ENCODE measurements at regions not wholly inside any gene's neighbourhood (a gene's known extent, or its start where the extent isn't known, plus 50 kb on each side); places are given as distances from the start of the nearest gene placed in this dataset.
"Not testable (repeated sequence)": the region's sequence is repeated elsewhere in the genome, so short reads cannot be mapped to it uniquely, and the experiment has no call there.

- no peak for DNase-seq (ENCODE audit: low read depth)
- no peak for TF ChIP-seq CTCF (IDR thresholded peaks at IDR 0.05; ENCODE audit: insufficient read depth, low read depth, low read length, missing control alignments)
- H3K4me3 ChIP-seq (ENCODE audit: low read length) = no peak overlapping the region
Measured at GRCh38 chr5:174937201-174938123, 213.1 kb downstream of the MSX2 start.

DNA sequence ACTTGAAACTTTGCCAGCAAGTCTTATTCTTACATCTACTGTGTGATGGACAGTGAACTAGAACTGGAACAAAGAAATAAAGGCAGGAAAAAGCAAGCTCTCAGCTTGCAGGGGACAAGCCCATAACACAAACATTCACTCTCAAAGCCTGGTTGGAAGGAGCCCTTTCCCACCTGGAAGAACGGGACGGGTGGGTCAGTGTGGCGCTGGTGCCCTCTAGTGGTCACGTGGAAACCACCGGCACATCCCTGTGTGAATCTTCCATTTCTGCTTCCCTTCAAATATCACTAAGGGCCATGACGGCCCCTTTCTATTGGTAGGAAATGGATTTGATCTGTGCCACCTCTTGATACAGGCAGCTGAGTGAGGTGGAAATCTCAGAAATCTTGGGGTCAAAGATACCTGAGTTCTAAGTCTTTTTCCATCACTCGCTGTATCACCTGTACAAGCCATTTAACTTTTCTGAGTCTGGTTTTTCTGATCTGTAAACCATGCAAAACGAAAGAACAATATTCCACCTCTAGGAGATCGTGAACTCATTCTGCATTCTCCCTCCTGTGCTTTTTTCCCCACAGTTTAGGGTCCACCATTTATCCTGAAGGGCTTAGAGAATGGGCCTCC is 211.6 kb downstream of the MSX2 start:
- no peak overlapping the region for H3K4me3 ChIP-seq (ENCODE audit: low read length)
- peak; percentile 42 for DNase-seq (ENCODE audit: low read depth)
- peak; percentile 79 for TF ChIP-seq CTCF (IDR thresholded peaks at IDR 0.05; ENCODE audit: insufficient read depth, low read depth, low read length, missing control alignments)

GRCh38 chr5:174931033-174931432 is 206.7 kb downstream of the MSX2 start:
- DNase-seq (ENCODE audit: low read depth); H3K4me3 ChIP-seq (ENCODE audit: low read length): not testable (repeated sequence)

GRCh38 chr5:174925586-174925985 is 201.2 kb downstream of the MSX2 start:
- no peak for DNase-seq (ENCODE audit: low read depth)
- H3K4me3 ChIP-seq (ENCODE audit: low read length) = no peak overlapping the region
- no peak for TF ChIP-seq CTCF (IDR thresholded peaks at IDR 0.05; ENCODE audit: insufficient read depth, low read depth, low read length, missing control alignments)

GRCh38 chr5:174922955-174923354 is 198.6 kb downstream of the MSX2 start:
- no peak for TF ChIP-seq CTCF (IDR thresholded peaks at IDR 0.05; ENCODE audit: insufficient read depth, low read depth, low read length, missing control alignments)
- H3K4me3 ChIP-seq (ENCODE audit: low read length) = no peak overlapping the region
- DNase-seq (ENCODE audit: low read depth) = no peak

- H3K4me3 ChIP-seq (ENCODE audit: low read length) = no peak overlapping the region
- TF ChIP-seq CTCF (IDR thresholded peaks at IDR 0.05; ENCODE audit: insufficient read depth, low read depth, low read length, missing control alignments) = no peak
- DNase-seq (ENCODE audit: low read depth) = no peak
Measured at GRCh38 chr5:174920906-174921550, 196.6 kb downstream of the MSX2 start.

DNA sequence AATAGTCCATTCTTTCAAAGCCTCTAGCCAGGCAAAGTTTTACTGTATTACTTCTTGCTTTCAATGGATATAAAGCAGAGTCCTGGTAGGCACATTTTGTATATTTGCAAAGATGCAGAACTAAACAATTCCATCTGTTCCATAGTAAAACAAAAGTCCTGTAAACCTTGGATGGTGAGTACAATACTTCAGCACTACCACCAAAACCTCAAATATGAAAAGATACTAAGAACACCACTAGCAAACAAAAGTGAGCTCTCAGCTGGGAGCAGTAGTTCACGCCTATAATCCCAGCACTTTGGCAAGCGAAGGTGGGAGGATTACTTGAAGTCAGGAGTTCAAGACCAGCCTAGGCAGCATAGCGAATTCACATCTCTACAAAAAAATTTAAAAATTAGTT is 195.0 kb downstream of the MSX2 start:
- no peak overlapping the region for H3K4me3 ChIP-seq (ENCODE audit: low read length)
- TF ChIP-seq CTCF (IDR thresholded peaks at IDR 0.05; ENCODE audit: insufficient read depth, low read depth, low read length, missing control alignments) = no peak
- no peak for DNase-seq (ENCODE audit: low read depth)

All from epithelial cell of esophagus (primary cell).